MM.1S (cell line): ENCODE measurements at regions not wholly inside any gene's neighbourhood (a gene's known extent, or its start where the extent isn't known, plus 50 kb on each side); places are given as distances from the start of the nearest gene placed in this dataset.

ENCODE experiments used
- CTCF ChIP-seq: fragments of 300-600 bp; sonication (generic); IDR thresholded peaks from 2 replicates; pipeline ENCODE4 v1.5.1; 2016; ENCODE audit warnings: antibody characterized with exemption, low read length, mixed read lengths
- EZH2 ChIP-seq: fragments of 300-600 bp; sonication (generic); optimal IDR thresholded peaks from 2 replicates; pipeline ENCODE3; 2017; ENCODE audit warnings: low read depth, mild to moderate bottlenecking, antibody characterized with exemption, low read length, mixed read lengths
- EZH2phosphoT487 ChIP-seq: fragments of 300-600 bp; sonication (generic); IDR thresholded peaks from 2 replicates; pipeline ENCODE4 v1.6.1; 2018; ENCODE audit warnings: antibody characterized with exemption, low read length

DNA sequence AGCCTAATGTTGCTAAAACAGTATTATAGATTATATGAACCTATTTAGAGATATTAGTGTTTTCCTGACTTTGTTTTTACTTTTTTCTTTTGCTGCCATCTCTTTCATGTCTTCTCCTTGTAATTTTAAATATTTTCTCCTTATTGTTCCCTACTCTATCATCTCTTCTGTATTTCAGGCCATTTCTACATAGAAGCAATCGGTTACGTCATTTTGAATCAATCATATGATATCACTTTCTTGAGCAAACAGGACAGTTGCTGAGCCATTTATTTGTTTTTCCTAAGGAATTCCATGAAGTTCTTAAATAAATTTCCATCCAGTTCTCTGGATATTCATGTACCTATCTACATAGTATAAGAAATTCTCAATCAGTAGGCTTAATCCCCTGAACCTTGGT, 287.2 kb downstream of the NUF2 start:
- TF ChIP-seq CTCF (no peak), EZH2phosphoT487 (no peak), EZH2 (no peak)
